Trophoblast cell (in vitro differentiated cells and primary cell): ENCODE measurements at regions not wholly inside any gene's neighbourhood (a gene's known extent, or its start where the extent isn't known, plus 50 kb on each side); places are given as distances from the start of the nearest gene placed in this dataset.
A peak's percentile ranks its signal among the peaks of the same experiment; 100 is the strongest.
"Not testable (repeated sequence)": the region's sequence is repeated elsewhere in the genome, so short reads cannot be mapped to it uniquely, and the experiment has no call there.

Source experiments
- DNase-seq, 2 donors: peaks; one replicate each; pipeline ENCODE4 v3.0.0-alpha.2; 2016
- H2AFZ ChIP-seq: 2 replicates; pipeline ENCODE4 v1.6.1; 2013; ENCODE audit warnings: low read length, moderate library complexity, mild to moderate bottlenecking; ENCODE audit not compliant: insufficient read depth, poor library complexity
- H2AK5ac ChIP-seq: 2 replicates; pipeline ENCODE4 v1.6.1; 2013; ENCODE audit warnings: mild to moderate bottlenecking, low read length
- H2BK120ac ChIP-seq: 2 replicates; pipeline ENCODE4 v1.6.1; 2013; ENCODE audit warnings: low read length, mild to moderate bottlenecking, moderate library complexity; ENCODE audit not compliant: insufficient read depth, poor library complexity
- H2BK12ac ChIP-seq: 2 replicates; pipeline ENCODE4 v1.6.1; 2013; ENCODE audit warnings: mild to moderate bottlenecking, low read length, moderate library complexity
- H2BK5ac ChIP-seq: 2 replicates; pipeline ENCODE4 v1.6.1; 2013; ENCODE audit warnings: low read length, low read depth, moderate library complexity, mild to moderate bottlenecking; ENCODE audit not compliant: poor library complexity
- H3K14ac ChIP-seq: 2 replicates; pipeline ENCODE4 v1.6.1; 2013; ENCODE audit warnings: mild to moderate bottlenecking, low read length
- H3K18ac ChIP-seq: 2 replicates; pipeline ENCODE4 v1.6.1; 2013; ENCODE audit warnings: mild to moderate bottlenecking, low read length
- H3K23ac ChIP-seq: 2 replicates; pipeline ENCODE4 v1.6.1; 2013; ENCODE audit warnings: low read length
- H3K27ac ChIP-seq: 2 replicates; pipeline ENCODE4 v1.5.1; 2013; ENCODE audit warnings: low read depth, mild to moderate bottlenecking, inconsistent platforms, low read length, moderate library complexity
- H3K27me3 ChIP-seq: 2 replicates; pipeline ENCODE4 v1.6.1; 2013; ENCODE audit warnings: inconsistent platforms, mild to moderate bottlenecking, low read length, moderate library complexity; ENCODE audit not compliant: insufficient read depth
- H3K36me3 ChIP-seq, 2 experiments: 1 replicate in 1 of 2; 2 replicates in 1 of 2; pipeline ENCODE4 v1.6.1; 2013; ENCODE audit warnings: low read length in 2 of 2, mild to moderate bottlenecking in 2 of 2, moderate library complexity in 1 of 2; ENCODE audit not compliant: insufficient read depth in 2 of 2, control insufficient read depth in 1 of 2
- H3K4ac ChIP-seq: 2 replicates; pipeline ENCODE4 v1.6.1; 2013; ENCODE audit warnings: low read depth, mild to moderate bottlenecking, low read length, moderate library complexity
- H3K4me1 ChIP-seq, 2 experiments: 1 replicate in 1 of 2; 2 replicates in 1 of 2; pipeline ENCODE4 v1.6.1; 2013; ENCODE audit warnings: low read length in 2 of 2, mild to moderate bottlenecking in 2 of 2, moderate library complexity in 1 of 2; ENCODE audit not compliant: insufficient read depth in 2 of 2, control insufficient read depth in 1 of 2
- H3K4me2 ChIP-seq: 2 replicates; pipeline ENCODE4 v1.6.1; 2013; ENCODE audit warnings: inconsistent platforms, mild to moderate bottlenecking, low read length, moderate library complexity
- H3K4me3 ChIP-seq: 2 replicates; pipeline ENCODE4 v1.5.1; 2013; ENCODE audit warnings: mild to moderate bottlenecking, low read depth, low read length, inconsistent platforms
- H3K79me1 ChIP-seq: one replicate; pipeline ENCODE4 v1.6.1; 2013; ENCODE audit warnings: low read length
- H3K79me2 ChIP-seq: 2 replicates; pipeline ENCODE4 v1.6.1; 2013; ENCODE audit warnings: low read length, mild to moderate bottlenecking; ENCODE audit not compliant: control insufficient read depth, insufficient read depth, poor library complexity
- H3K9ac ChIP-seq: 2 replicates; pipeline ENCODE4 v1.6.1; 2013; ENCODE audit warnings: mild to moderate bottlenecking, low read length
- H3K9me3 ChIP-seq: 2 replicates; pipeline ENCODE4 v1.6.1; 2013; ENCODE audit warnings: low read depth, mild to moderate bottlenecking, control low read depth, inconsistent platforms, low read length; ENCODE audit not compliant: insufficient read depth
- H4K12ac ChIP-seq: 2 replicates; pipeline ENCODE4 v1.6.1; 2013; ENCODE audit warnings: low read depth, mild to moderate bottlenecking, low read length, moderate library complexity
- H4K8ac ChIP-seq: 2 replicates; pipeline ENCODE4 v1.6.1; 2013; ENCODE audit warnings: low read depth, mild to moderate bottlenecking, low read length, moderate library complexity
- H4K91ac ChIP-seq: one replicate; pipeline ENCODE4 v1.6.1; 2013; ENCODE audit warnings: low read depth, mild to moderate bottlenecking, low read length, moderate library complexity
- WGBS: extraction: QIAGEN DNeasy Blood & Tissue Kit; methylation state at CpG from one replicate; pipeline ENCODE4 v1.1.7; 2013; ENCODE audit warnings: missing lambda C conversion rate; ENCODE audit not compliant: insufficient read length, insufficient coverage; ENCODE audit errors: extremely low coverage; 5-methylcytosine and 5-hydroxymethylcytosine counted together

DNA sequence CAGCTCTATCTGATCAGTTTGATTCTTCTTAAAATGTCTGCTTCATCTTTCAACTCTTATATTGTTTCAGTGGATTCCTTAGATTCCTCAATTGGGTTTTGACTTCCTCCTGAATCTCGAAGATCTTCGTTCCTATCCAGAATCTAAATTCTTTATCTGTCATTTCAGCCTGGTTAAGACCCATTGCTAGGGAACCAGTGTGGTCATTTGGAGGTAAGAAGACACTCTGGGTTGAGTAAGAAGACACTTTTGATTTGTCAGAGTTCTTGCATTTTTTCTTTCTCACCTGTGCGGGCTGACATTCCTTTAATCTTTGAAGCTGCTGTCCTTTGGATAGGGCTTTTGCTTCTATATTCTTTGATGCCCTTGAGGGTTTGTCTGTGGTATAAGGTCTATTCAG, 291.9 kb downstream of the SLC7A11 start:
- no peak overlapping the region for H3K9ac ChIP-seq
- no peak overlapping the region for H3K14ac ChIP-seq
- no peak overlapping the region for H2BK5ac ChIP-seq
- H2BK120ac ChIP-seq = peak overlapping the region; percentile 43
- no peak overlapping the region for H2BK12ac ChIP-seq
- H3K18ac ChIP-seq = no peak overlapping the region
- H3K36me3 ChIP-seq = no peaks in the 10 kb centered on the region
- no peak overlapping the region for H3K4me2 ChIP-seq
- no peak overlapping the region for H3K23ac ChIP-seq
- peak; percentile 62 to 91 for DNase-seq
- H3K79me1 ChIP-seq = peaks cover 2% of the 10 kb centered on the region
- no CpG with 5 or more reads among the region's 3 CpGs for WGBS
- H2AFZ ChIP-seq = no peak overlapping the region
- no peak overlapping the region for H3K4me3 ChIP-seq
- H4K12ac ChIP-seq = no peak overlapping the region
- no peak overlapping the region for H3K27ac ChIP-seq
- H4K91ac ChIP-seq = no peak overlapping the region
- peaks cover 0 to 3% of the 10 kb centered on the region in 2 experiments for H3K4me1 ChIP-seq
- H3K79me2 ChIP-seq = no peaks in the 10 kb centered on the region
- no peak overlapping the region for H2AK5ac ChIP-seq
- no peaks in the 10 kb centered on the region for H3K27me3 ChIP-seq
- H4K8ac ChIP-seq = no peak overlapping the region
- no peak overlapping the region for H3K4ac ChIP-seq
- H3K9me3 ChIP-seq = no peaks in the 10 kb centered on the region

DNA sequence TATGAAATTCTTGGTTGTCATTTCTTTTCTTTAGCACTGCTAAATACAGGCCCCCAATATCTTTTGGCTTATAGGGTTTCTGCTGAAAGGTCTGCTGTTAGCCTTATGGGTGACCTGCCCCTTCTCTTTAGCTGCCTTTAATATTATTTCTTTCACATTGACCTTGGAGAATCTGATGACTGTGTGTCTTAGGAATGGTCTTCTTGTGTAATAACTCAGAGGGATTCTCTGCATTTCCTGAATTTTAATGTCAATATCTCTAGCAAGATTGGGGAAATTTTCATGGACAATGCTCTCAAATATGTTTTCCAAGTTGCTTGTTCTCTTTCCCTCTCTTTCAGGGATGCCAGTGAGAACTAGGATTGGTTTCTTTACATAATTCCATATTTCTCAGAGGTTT, 292.4 kb downstream of the SLC7A11 start:
- Histone ChIP-seq H3K9ac (no peak overlapping the region), H3K79me1 (peaks cover 2% of the 10 kb centered on the region), H3K4me1 (peaks cover 0 to 3% of the 10 kb centered on the region in 2 experiments), H3K27ac (no peak overlapping the region), H3K4ac (no peak overlapping the region), H4K12ac (no peak overlapping the region), H2AK5ac (no peak overlapping the region), H3K18ac (no peak overlapping the region), H3K4me3 (no peak overlapping the region), H4K8ac (no peak overlapping the region), H2BK120ac (no peak overlapping the region), H2AFZ (no peak overlapping the region), H3K14ac (no peak overlapping the region), H4K91ac (no peak overlapping the region), H2BK5ac (no peak overlapping the region), H3K27me3 (no peaks in the 10 kb centered on the region), H3K23ac (no peak overlapping the region), H3K9me3 (no peaks in the 10 kb centered on the region), H3K4me2 (no peak overlapping the region), H3K36me3 (no peaks in the 10 kb centered on the region), H2BK12ac (no peak overlapping the region), H3K79me2 (no peaks in the 10 kb centered on the region)
- peak; percentile 31 to 88 for DNase-seq

DNA sequence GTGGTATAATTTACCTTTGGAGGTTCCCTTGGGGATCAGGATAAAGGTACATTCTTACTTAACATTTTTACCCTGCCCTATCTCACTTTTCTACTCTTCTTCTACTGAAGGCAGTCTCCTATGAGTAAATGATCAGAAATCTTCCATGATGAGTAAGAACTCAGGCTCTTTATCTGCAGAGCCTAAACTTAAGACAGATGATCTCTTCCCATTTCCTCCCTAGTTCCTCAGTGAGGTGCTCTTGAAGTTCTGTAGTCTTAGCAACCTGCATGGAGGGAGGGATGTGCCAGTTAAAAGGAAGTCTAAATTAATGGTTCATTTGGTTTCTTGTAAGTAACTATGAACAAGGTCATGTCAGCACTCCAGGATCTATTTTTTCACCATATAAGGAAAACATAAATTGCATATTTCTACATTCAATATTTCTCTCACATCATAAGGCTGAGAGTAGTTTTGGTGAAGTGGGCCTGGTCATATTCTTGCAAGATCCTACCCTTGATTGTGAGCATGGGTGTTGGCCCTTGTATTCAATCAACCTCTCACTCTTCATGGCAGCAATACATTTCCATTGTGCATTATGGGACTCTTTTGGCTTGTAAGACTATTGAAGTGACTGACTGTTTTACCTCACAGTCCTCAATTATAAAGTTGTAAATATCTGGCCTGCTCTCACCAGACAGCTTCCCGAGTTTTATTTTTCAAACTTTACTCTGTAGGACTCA, 295.5 kb downstream of the SLC7A11 start:
- no peaks in the 10 kb centered on the region for H3K9me3 ChIP-seq
- H3K79me1 ChIP-seq = peaks cover 2% of the 10 kb centered on the region
- WGBS = no CpG with 5 or more reads among the region's 1 CpG
- H3K36me3 ChIP-seq = no peaks in the 10 kb centered on the region
- H4K91ac ChIP-seq = no peak overlapping the region
- H2BK5ac ChIP-seq = peak overlapping the region; percentile 73
- H2AFZ ChIP-seq = no peak overlapping the region
- H3K9ac ChIP-seq = no peak overlapping the region
- peak overlapping the region; percentile 43 for H2BK120ac ChIP-seq
- no peaks in the 10 kb centered on the region for H3K27me3 ChIP-seq
- no peak overlapping the region for H4K12ac ChIP-seq
- H3K23ac ChIP-seq = no peak overlapping the region
- no peak overlapping the region for H3K14ac ChIP-seq
- H2BK12ac ChIP-seq = peak overlapping the region; percentile 71
- peak overlapping the region; percentile 40 for H3K27ac ChIP-seq
- no peak overlapping the region for H2AK5ac ChIP-seq
- no peak overlapping the region for H3K4me3 ChIP-seq
- H3K4ac ChIP-seq = no peak overlapping the region
- no peaks in the 10 kb centered on the region for H3K79me2 ChIP-seq
- H3K4me2 ChIP-seq = no peak overlapping the region
- H3K4me1 ChIP-seq = peaks cover 0 to 3% of the 10 kb centered on the region in 2 experiments
- peak in 1 of 2 donors; percentile 64 for DNase-seq
- no peak overlapping the region for H3K18ac ChIP-seq
- no peak overlapping the region for H4K8ac ChIP-seq

DNA sequence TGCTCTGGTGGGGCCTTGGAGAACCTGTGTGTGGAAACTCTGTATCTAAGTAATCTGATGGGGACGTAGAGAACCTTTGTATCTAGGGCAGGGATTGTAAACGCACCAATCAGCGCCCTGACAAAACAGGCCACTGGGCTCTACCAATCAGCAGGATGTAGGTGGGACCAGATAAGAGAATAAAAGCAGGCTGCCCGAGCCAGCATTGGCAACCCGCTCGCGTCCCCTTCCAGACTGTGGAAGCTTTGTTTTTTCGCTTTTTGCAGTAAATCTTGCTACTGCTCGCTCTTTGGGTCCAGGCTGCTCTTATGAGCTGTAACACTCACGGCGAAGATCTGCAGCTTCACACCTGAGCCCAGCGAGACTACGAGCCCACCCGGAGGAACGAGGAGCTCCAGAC, 299.3 kb downstream of the SLC7A11 start:
- WGBS = no CpG with 5 or more reads among the region's 15 CpGs
- not testable (repeated sequence) for H3K36me3 ChIP-seq, H4K8ac ChIP-seq

More for the DNA sequence above, 299.3 kb downstream of the SLC7A11 start:
- not testable (repeated sequence) for H3K9me3 ChIP-seq, H3K23ac ChIP-seq, H3K18ac ChIP-seq, H2BK5ac ChIP-seq, H3K79me1 ChIP-seq, H4K12ac ChIP-seq, H3K4ac ChIP-seq, H2BK12ac ChIP-seq, H3K27ac ChIP-seq, H3K4me3 ChIP-seq, H3K4me2 ChIP-seq, H3K79me2 ChIP-seq, H4K91ac ChIP-seq, H2BK120ac ChIP-seq, H3K4me1 ChIP-seq, H3K27me3 ChIP-seq, H3K14ac ChIP-seq, H2AK5ac ChIP-seq, H3K9ac ChIP-seq, H2AFZ ChIP-seq, DNase-seq
